ENCODE measurements at regions not wholly inside any gene's neighbourhood (a gene's known extent, or its start where the extent isn't known, plus 50 kb on each side); places are given as distances from the start of the nearest gene placed in this dataset.
"Not testable (repeated sequence)": the region's sequence is repeated elsewhere in the genome, so short reads cannot be mapped to it uniquely, and the experiment has no call there.

DNA sequence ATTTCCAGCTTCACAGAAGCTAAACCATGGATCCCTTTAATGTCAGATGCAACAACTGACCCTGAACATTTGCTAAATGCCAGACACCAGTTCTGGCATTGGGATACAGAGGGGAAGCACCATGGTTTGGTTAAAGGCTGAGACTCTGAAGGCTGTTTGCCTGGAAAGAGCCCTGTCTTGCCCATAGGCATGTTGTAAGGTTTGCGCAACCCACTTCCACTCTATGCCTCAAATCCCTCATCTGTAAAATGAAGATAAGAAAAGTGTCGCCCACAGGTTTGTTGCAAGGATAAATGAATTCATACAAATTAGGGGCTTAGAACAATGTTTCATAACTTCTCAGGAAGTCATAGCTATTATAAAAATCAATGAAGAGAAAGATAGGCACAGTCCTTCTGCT is 380.9 kb upstream of the GYPC start:
- Mint-ChIP-seq H3K9me3 (peaks cover 4% of the 10 kb centered on the region), H3K36me3 (ENCODE audit: low read depth) (no peaks in the 10 kb centered on the region), H3K4me3 (no peak overlapping the region), H3K27me3 (ENCODE audit: low read depth) (no peaks in the 10 kb centered on the region), H3K27ac (ENCODE audit: unreplicated experiment) (no peak overlapping the region), H3K4me1 (no peaks in the 10 kb centered on the region)
- DNase-seq (ENCODE audit: low read depth, low spot score): no peak
- TF ChIP-seq, protein P1, sequence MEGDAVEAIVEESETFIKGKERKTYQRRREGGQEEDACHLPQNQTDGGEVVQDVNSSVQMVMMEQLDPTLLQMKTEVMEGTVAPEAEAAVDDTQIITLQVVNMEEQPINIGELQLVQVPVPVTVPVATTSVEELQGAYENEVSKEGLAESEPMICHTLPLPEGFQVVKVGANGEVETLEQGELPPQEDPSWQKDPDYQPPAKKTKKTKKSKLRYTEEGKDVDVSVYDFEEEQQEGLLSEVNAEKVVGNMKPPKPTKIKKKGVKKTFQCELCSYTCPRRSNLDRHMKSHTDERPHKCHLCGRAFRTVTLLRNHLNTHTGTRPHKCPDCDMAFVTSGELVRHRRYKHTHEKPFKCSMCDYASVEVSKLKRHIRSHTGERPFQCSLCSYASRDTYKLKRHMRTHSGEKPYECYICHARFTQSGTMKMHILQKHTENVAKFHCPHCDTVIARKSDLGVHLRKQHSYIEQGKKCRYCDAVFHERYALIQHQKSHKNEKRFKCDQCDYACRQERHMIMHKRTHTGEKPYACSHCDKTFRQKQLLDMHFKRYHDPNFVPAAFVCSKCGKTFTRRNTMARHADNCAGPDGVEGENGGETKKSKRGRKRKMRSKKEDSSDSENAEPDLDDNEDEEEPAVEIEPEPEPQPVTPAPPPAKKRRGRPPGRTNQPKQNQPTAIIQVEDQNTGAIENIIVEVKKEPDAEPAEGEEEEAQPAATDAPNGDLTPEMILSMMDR (conservative IDR thresholded peaks at IDR 0.05): no peak

DNA sequence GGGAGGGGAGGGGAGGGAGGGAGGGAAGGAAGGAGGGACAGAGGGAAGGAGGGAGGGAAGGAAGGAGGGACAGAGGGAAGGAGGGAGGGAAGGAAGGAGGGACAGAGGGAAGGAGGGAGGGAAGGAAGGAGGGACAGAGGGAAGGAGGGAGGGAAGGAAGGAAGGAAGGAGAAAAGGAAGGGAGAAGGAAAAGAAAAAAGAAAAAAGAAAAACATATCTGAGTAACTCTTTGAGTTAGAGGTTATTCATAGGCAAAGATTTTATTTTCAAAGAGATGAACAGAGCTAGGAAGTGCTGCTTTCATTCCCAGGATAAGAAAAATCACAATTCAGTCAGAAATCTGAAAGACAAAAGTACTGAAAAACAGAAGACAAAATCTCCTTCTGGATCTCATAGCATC is 379.7 kb upstream of the GYPC start:
- H3K27me3 Mint-ChIP-seq (ENCODE audit: low read depth); H3K27ac Mint-ChIP-seq (ENCODE audit: unreplicated experiment): not testable (repeated sequence)

DNA sequence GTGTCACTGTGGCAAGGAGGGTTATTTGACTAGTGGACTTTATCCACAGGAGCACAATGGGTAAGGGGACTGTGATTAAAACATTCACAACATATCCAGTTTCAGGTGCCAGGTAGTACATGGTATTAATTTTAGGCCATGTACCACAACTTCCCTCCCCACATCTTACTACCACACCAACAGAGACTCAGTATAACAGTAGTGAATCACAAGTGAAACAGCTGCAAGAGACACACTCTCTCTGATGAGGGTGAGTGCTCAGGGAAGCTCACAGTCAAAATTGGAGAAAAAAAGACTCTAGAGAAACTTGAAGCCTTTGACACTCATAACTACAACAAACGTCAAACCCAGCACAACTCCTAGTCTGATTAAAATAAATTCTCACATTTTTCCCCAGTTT is 367.6 kb upstream of the GYPC start:
- H3K36me3 Mint-ChIP-seq (ENCODE audit: low read depth): no peaks in the 10 kb centered on the region
- H3K4me1 Mint-ChIP-seq: no peaks in the 10 kb centered on the region
- no peak overlapping the region for H3K27ac Mint-ChIP-seq (ENCODE audit: unreplicated experiment)
- TF ChIP-seq, protein P1 (conservative IDR thresholded peaks at IDR 0.05): no peak
- DNase-seq (ENCODE audit: low read depth, low spot score): no peak
- no peaks in the 10 kb centered on the region for H3K9me3 Mint-ChIP-seq
- H3K4me3 Mint-ChIP-seq: no peak overlapping the region
- H3K27me3 Mint-ChIP-seq (ENCODE audit: low read depth): no peaks in the 10 kb centered on the region

More for the DNA sequence above, 379.7 kb upstream of the GYPC start:
- not testable (repeated sequence) for H3K36me3 Mint-ChIP-seq (ENCODE audit: low read depth); H3K4me1 Mint-ChIP-seq; DNase-seq (ENCODE audit: low read depth, low spot score); H3K4me3 Mint-ChIP-seq; H3K9me3 Mint-ChIP-seq

DNA sequence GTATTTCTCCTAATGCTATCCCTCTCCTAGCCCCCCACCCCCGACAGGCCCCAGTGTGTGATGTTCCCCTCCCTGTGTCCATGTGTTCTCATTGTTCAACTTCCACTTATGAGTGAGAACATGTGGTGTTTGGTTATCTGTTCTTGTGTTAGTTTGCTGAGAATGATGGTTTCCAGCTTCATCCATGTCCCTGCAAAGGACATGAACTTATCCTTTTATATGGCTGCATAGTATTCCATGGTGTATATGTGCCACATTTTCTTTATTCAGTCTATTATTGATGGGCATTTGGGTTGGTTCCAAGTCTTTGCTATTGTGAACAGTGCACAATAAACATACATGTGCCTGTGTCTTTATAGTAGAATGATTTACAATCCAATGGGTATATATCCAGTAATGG is 362.0 kb upstream of the GYPC start:
- H3K36me3 Mint-ChIP-seq (ENCODE audit: low read depth); H3K4me3 Mint-ChIP-seq; DNase-seq (ENCODE audit: low read depth, low spot score); H3K9me3 Mint-ChIP-seq; H3K4me1 Mint-ChIP-seq; H3K27me3 Mint-ChIP-seq (ENCODE audit: low read depth): not testable (repeated sequence)
- H3K27ac Mint-ChIP-seq (ENCODE audit: unreplicated experiment): peak overlapping the region; percentile 83

DNA sequence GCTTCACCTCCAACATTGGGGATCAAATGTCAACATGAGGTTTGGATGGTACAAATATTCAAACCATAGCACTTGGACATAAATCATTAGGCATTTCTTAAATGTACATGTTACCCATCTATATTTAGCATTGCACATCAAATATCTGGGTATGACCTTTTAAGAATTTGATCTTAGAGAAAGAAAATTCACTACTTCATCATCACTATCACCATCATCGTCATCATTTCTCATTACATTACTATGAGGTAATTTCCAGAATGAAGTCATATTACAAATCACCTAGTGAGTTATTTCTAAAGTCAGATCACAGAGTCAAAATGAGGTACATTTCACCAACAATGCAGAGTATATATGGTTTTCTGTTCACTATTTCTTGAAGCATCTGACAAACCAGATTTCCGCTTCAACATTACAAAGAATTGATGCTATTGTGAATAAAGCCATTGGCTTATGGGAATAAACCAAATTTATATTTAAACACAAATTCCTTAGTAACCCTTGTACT is 356.4 kb upstream of the GYPC start:
- no peak overlapping the region for H3K27ac Mint-ChIP-seq (ENCODE audit: unreplicated experiment)
- no peak for DNase-seq (ENCODE audit: low read depth, low spot score)
- peaks cover 4% of the 10 kb centered on the region for H3K4me1 Mint-ChIP-seq
- no peaks in the 10 kb centered on the region for H3K36me3 Mint-ChIP-seq (ENCODE audit: low read depth)
- H3K4me3 Mint-ChIP-seq: no peak overlapping the region
- TF ChIP-seq, protein P1 (conservative IDR thresholded peaks at IDR 0.05): no peak
- no peaks in the 10 kb centered on the region for H3K27me3 Mint-ChIP-seq (ENCODE audit: low read depth)
- H3K9me3 Mint-ChIP-seq: no peaks in the 10 kb centered on the region

DNA sequence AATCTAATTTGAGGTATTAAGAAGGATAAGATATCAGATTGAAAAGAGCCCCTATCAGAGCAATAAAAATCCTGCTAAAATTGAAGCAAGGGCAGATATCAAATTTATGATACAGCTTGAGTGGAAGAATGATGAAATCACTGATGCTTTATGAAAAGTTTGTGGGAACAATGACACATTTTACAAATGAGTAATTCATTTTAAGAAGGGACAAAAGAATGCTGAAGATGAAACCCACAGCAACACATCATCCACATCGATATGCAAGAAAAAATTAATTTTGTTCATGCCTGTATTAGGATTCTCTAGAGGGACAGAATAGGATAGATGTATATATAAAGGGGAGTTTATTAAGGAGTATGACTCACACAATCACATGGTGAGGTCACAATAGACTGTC is 355.6 kb upstream of the GYPC start:
- peaks cover 4% of the 10 kb centered on the region for H3K4me1 Mint-ChIP-seq
- no peaks in the 10 kb centered on the region for H3K36me3 Mint-ChIP-seq (ENCODE audit: low read depth)

More for the DNA sequence above, 355.6 kb upstream of the GYPC start:
- Mint-ChIP-seq H3K27me3 (ENCODE audit: low read depth) (no peaks in the 10 kb centered on the region), H3K9me3 (no peaks in the 10 kb centered on the region), H3K4me3 (no peak overlapping the region), H3K27ac (ENCODE audit: unreplicated experiment) (no peak overlapping the region)
- no peak for DNase-seq (ENCODE audit: low read depth, low spot score)
- TF ChIP-seq, protein P1 (conservative IDR thresholded peaks at IDR 0.05): no peak

All from neural crest cell (in vitro differentiated cells).